ENCODE measurements at regions not wholly inside any gene's neighbourhood (a gene's known extent, or its start where the extent isn't known, plus 50 kb on each side); places are given as distances from the start of the nearest gene placed in this dataset.
"Not testable (repeated sequence)": the region's sequence is repeated elsewhere in the genome, so short reads cannot be mapped to it uniquely, and the experiment has no call there.

DNA sequence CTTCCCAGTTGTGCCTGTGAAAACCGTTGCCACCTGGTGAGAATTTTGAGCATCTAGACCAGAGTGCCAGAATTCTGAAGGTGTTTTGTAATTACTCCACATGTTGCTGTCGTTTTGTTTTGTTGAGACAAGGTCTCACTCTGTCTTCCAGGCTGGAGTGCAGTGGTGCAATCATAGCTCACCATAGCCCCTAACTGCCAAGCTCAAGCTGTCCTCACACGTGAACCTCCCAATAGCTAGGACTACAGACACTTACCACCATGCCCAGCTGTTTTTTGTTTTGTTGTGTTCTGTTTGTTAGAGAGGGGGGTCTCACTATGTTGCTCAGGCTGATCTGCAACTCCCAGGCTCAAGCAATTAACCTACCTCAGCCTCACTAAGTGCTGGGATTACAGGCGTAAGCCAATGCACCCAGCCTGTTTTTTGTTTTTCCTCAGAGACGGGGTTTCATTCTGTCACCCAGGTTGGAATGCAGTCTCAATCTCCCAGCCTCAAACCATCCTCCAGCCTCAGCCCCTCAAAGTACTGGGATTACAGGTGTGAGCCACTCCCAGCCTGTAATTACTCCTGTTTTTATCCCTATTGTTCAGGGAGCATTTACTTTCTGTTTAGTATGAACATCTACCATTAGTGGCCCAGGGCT is 121.1 kb upstream of the DMRT1 start:
- DNase-seq = no peak

DNA sequence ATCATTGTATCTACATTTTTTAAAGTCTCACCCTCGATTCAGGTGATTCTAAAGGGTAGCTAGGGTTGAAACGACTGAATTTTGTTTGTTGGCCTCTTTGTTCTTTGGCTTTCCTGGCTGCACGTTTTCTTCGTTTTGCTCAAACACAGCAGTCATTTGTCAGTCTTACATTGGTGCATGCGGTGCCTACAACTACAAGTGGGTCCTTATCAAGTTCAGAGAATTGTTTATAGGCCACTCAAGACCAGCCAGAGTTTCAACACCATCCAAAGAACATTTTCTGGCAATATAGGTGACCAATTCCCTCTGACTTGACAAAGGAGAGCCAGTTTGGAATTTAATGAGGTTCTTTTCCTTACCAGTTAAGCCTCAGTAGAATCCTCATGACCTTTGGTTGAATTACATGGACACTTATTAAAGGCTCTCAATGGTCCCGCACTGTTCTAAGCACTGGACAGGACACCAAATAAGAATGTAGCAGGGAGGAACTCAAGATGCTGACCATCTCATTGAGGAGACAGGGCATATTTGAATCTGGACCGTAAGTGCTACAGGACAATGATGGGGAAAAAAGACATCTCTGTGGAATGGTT is 119.0 kb upstream of the DMRT1 start:
- no peak for DNase-seq

DNA sequence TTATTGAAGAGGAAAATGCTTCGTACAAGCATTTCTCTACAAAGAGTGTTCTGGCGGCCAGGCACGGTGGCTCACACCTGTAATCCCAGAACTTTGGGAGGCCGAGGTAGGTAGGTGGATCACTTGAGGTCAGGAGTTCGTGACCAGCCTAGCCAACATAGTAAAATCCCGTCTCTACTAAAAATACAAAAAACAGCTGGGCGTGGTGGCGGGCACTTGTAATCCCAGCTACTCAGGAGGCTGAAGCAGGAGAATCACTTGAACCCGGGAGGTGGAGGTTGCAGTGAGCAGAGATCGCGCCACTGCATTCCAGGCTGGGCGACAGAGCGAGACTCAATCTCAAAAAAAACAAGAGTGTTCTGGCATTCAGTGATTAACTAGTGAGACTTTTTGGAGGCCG is 117.0 kb upstream of the DMRT1 start:
- DNase-seq = not testable (repeated sequence)

DNA sequence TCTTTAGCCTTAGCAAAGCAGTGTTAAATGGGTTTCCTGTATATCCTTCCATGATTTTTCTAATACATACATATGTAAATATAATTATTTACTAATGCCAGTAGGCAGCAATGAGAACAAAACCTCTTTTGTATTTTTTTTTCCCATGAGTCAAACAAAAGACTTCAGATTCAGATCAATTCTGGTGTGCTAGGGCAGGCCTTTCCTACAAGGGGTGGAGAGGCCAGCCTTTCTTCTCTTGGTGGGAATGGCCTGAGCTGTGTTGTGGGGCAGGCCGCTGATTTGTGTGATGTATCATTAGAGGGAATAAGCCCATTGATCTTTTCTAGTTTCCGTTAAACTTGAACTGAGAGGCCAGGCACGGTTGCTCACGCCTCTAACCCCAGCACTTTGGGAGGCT is 115.5 kb upstream of the DMRT1 start:
- DNase-seq = no peak

DNA sequence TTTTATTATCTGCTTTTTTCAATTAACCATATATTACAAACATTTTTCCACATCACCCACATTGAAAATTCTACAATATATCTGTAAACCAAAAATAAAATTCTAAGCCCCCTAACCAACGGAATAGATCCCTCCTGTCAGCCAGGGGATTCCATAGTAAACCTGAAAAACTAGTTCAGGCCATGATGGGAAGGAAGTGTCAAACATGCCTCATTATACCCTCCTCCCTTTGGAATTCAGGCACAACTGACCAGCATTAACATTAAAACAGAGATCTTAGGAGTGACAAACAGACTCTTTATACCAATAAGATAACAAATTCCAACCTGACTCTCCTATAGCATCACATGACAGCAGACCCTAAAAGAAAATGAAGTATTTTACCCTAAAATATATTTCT is 113.7 kb upstream of the DMRT1 start:
- no peak for DNase-seq

DNA sequence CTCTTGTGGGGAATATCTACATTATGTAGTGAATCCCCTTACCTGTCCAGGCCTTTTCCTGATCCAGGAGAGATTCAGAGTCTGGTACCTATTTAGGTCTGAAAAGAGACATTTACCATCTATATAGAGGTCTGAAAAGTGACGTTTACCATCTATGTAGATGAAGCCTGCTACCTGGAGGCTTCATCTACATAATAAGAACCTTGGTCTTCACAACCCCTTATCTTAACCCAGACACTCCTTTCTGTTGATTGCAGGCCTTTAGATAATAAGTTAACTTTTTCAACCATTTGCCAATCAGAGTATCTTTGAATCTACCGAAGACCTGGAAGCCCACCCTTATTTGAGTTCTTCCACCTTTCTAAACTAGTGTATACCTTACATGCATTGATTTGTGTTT is 113.0 kb upstream of the DMRT1 start:
- no peak for DNase-seq

DNA sequence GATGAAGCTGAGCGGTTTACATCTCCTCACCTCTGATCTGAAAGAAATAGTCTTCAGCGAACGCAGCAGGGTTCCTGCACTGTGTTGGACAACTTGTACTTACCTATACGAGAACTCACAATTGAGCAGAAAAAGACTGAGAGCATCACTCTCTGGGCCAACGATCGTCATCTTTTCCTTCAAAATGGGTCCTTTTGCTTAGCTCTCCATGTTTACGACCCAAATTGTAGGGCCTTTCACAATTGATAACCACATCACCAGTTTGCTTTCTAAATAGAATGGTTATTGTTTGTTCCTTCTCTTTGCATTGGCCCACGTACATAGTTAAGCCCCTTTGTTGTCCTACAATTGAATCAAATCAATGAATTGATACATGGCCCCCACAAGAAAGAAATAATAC is 110.0 kb upstream of the DMRT1 start:
- DNase-seq = no peak

DNA sequence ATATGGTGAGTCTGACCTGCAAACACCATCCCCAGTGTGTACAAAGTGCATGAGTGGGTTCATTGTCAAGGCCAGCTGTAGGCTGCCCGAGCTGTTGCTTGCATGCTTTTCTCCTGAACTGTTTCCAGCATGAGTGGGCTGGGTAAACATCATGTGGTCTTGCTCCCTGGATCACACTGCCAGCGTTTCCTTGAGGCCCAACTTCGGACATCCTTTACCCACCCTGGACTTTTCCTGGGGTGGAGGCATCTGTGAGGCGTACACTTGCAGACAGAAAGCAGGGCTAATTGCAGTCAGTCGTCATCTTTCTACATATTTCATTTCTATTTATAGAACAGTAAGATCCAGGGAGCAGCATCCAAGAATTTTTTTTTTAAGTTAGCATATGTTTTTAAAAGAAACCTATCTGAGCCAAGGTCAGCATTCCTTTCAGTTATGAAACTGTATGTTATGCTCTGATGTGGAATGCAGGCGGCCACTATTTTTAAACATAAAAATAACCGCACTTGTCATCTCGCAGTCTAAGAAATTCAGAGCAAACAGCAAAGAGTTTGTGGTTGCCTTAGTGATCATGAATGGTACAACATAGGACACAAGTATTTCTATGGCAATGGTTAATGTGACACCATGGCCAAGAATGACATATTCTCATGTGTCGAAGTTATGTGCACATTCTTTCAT is 106.5 kb upstream of the DMRT1 start:
- DNase-seq = peak; percentile 74

DNA sequence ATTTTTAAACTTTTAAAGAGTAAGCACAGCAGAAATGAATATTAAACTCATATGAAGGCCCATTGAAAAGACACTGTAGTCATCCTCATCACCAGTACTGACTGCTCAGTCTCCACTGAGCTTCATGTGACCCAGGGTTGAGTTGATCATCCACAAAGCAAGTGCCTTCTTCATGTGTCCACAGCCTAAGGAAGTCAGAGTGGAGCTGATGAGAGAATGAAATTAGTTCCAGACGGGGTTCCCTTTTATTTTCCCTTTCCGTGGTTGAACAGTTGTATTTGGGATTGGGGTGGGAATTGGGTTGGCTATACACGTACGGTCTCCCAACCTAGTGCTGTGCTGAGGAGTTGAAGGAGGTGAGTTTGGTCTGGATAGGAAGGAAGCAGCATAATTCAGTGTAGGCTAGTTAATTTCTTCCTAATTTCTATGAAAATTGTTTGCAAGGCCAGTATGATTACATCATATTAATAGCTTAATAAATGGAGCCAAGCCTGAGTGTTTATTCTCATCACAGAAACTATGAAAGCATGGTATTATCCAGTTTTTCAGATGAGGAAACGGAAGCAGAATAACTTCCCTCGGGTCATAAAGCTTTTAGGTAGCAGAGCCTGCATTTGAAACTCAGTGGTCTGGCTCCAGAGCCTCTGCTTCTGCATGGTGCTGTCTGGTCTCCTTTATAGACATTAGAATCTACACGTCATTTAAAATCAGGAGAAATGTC is 103.9 kb upstream of the DMRT1 start:
- no peak for DNase-seq

DNA sequence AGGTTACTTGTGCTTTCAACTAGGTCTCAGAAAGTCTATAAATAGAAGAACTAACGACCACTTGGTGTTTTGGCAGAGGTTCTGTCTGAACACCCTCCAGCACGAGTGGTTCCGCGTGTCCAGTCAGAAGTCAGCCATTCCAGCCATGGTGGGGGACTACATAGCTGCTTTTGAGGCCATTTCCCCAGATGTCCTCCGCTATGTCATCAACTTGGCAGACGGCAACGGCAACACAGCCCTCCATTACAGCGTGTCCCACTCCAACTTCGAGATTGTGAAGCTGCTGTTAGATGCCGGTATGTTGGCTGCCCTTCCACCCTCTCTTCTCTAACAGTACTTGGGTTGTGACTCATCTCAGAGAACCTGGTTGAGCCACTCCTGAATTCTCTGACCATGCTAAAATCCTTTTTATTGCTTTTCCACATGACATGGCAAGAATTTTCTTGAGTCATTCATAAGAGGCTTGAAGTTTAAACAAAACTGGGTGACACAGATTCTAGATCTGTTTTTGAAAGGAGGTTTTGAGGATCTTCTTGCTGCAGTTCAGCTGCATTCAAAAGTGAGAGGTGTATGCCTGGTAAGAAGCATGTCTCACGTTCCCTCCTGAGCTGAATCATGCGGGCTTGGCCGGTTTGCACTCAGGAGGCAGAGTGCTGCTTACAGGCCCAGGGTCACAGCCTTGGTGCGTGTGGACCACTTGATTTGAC is 103.1 kb upstream of the DMRT1 start:
- peak; percentile 72 for DNase-seq

DNA sequence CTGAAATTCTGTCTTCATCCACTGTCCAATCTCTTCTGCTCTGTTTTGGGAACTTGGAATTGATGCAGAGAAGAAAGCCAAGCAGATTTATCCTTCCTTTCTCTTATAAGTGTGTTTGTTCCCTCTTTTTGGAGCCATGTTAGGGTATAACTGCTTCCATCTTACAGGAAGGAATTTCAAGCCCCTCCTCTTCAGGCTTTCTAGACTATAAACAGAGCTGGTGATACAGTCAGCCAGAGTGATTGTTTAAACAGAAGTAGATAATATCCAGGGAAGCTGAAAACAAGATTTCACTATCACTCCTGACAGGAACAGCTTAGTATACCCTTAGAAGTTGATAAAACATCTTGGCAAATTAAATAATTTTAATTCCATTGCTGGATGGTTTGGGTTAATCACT is 102.1 kb upstream of the DMRT1 start:
- no peak for DNase-seq

DNA sequence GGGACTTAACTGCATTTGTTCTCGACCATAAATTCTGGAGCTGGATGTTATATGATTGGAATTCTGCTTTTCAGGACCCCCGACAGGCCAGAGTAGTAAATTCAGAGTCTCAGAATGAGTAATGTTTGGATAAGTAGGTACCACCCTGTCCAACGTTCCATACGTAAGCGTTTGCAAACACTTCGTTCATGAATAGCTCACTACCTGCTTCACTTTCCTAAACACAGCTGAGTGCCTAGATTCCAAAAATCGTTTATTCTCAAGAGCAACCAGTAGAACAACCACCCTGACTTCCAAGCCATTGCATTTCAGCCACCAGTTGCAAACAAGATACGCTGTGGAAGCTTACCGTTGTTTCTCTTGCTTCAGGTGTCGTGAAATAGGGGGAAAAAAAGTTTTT is 101.3 kb upstream of the DMRT1 start:
- no peak for DNase-seq

DNA sequence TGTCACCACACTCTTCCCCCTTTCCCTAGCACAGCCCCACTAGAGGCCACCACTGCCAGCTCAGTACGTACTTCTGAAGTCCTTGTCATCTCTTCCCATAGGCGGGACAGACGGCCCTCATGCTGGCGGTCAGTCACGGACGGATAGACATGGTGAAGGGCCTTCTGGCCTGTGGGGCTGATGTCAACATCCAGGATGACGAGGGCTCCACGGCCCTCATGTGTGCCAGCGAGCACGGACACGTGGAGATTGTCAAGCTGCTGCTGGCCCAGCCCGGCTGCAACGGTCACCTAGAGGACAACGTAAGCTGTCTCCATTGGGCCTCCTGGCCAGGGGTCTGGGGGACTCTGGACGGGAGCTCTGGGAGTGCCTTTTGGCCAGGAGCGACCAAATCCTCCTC is 99.4 kb upstream of the DMRT1 start:
- DNase-seq = no peak

DNA sequence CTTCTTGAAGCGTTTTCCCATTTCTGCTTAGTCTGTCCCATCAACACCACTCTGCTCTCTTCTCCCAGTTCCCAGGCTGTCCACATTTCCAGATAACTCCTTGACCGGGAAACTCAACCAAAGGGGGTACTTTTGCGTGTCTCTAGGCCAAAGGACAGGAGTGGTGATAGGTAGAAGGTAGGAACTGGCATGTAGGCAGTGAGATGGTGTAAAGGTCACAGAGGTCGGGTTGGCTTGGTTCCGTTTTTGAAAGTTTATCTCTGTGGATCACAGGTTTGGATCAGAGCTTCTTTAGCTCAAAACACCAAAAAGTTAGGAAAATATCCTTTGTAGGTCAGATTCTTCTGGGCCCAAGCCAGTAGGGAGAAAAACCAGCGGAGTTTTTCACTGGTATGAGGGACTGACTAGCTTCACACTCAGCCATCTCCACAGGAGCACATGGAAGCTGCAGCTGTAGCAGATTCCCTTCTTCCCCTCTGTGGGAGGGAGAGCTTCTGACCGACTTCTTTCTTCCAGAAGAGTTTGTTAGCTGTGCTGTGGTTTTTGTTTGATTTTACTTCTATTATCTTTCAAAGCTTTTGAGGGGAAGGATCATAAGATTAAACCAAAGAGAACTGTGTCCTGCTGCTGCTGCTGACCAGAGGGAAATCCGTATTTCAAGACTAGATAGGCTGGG is 98.4 kb upstream of the DMRT1 start:
- DNase-seq = no peak

DNA sequence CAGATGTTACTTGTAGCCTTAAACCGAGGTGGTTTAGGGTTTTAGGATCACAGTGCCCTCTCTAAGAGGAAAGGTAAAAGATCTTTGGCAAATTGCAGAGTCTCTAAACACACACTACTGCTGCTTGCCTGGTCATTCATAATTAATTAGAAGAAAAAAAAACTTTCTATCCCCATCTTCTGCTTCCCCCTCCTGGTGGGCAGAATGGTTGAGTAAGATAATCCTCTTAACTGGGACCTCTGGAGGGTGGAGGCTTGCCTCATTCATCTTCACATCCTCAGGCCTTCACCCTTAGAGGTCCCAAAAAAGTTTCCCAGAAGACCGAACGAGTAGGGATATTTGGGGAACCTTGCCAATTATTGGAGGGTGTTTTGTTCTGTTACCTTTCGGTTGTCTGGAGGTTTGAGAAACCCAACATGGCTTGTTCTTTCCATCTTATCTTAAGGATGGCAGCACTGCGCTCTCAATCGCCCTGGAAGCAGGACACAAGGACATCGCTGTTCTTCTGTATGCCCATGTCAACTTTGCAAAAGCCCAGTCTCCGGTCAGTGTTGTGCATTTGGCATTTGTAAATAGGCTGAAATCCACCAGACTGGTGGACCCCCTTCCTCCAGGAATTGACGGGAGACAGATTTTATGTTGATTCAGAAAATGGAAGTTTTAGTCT is 97.3 kb upstream of the DMRT1 start:
- DNase-seq = no peak

DNA sequence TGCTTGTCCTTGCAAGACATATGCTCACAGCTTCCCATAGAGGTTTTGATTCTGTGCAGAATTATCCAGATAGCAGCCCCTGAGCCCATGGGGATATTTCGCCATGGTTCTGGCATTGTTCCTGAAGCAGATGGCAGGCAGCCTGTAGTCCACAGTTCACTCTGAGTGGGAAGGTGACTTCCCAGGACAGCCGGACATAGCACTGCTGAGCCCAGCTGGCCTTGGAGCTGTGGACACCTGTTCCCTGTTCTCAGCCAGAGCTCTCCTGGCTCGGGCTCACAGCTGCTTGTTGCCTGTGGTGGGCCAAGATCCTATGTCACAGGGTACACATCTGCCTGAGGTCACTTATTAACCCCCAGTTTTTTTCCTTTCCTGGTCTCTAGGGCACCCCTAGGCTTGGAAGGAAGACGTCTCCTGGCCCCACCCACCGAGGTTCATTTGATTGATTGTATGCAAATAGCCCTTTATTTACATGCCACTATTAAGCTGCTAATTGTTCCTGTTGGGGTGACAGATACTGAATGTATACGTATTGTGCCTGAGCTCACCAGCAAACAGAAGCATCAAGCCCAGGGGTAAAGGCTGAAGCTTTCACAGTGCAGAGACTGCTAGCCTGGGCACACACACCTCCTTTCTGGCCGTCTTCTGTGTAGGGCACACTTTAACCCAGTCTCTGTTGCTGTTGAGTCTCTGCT is 96.6 kb upstream of the DMRT1 start:
- no peak for DNase-seq

DNA sequence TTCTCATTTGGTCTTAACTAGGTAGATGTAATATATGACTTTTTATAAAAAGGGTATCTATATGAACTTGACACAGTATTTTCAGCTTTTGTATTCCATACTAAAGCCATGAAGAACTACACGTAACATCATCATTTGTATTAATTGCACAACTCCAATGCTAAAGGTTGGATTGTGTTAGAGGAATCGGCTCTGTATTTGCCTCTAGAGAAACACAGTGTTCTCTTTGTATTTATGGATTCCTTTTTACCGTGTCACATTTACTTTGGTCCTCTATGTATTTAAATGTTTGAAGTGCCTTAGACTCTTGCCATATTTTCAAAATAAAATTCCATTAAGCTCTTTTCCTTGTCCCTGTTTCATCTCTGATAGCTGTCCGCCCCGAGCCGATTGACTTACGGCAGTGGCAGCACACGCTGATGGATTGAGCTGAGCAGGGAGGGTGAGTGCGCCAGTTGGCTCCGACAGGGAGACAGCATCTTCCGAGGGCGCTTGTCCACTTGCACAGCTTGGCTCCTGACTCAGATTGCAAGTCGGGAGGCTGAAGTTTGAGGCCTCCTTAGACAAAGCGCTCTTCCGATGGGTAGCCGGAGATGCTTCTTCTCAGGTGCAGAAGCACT is 95.6 kb upstream of the DMRT1 start:
- no peak for DNase-seq

DNA sequence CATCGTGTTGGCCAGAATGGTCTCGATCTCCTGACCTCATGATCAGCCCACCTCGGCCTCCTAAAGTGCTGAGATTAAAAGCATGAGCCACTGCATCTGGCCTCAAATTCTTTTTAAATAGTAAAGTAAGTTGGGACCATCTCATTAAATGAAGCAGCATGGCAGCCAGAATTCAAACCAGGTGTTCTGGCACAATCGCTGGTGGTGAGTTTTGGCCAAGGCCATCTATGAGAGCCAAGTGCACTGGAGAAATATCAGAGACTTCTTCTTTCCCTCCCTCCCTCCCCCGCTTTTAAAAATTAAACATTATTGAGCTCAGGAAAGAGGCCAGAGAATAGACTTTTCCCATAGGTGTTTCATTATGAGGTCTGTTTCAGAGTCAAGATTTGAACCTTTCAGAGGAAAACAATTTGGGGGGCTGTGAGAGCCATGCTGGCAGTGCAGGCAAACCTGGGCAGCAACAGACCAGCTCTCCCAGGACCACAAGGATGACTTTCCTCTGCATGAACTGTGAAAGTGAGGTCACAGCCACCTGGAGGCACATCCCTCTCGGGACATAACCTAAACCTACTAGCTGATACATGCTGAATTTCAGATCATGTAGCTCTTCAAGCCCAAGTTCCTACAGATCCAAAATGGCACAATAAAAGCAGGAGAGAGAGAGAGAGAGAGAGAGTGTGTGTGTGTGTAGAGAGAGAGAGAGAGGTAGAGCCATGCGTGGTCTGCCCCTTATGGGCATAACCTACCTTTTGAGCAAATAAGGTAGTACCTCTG is 94.6 kb upstream of the DMRT1 start:
- DNase-seq = no peak

DNA sequence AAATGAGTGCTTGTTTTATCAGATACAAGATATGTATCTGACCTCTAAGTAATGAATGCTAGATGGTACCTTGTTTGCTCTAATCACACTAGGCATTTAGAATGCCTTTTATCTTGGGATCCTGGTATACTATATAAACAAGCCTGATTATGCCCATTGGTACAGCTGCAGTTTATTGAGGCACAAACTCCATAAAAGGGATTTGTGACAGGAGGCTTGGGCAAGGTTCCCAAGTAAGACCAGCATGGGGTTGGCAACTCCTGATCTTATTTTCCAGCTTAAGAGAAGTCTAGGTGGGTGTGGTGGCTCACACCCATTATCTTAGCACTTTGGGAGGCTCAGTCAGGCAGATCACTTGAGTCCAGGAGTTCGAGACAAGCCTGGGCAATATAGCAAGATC is 93.9 kb upstream of the DMRT1 start:
- DNase-seq = no peak

DNA sequence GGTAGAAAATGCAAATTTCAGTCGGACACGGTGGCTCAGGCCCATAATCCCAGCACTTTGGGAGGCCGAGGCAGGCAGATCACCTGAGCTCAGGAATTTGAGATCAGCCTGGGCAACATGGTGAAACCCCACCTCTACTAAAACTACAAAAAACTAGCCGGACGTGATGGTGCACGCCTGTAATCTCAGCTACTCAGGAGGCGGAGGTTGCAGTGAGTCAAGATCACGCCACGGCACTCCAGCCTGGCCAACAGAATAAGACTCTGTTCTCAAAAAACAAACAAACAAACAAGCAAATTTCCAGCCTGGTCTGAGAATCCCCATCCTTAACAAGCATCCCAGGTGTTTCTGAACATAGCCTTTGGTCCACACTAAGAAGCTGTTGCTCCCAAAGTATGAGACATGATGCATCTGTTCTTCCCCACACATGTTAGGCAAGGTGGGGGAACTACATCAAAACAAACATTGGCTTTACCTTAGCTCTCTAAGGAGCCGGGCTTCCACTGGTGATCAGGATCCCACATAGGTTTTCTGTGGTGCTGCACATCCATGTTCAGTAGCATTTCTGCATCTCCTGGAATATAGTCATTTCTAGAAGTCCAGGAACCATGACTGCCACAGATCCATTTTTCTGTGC is 92.5 kb upstream of the DMRT1 start:
- DNase-seq = no peak

Measured in NCI-H226 (cell line).